ENCODE measurements at regions not wholly inside any gene's neighbourhood (a gene's known extent, or its start where the extent isn't known, plus 50 kb on each side); places are given as distances from the start of the nearest gene placed in this dataset.
"Not testable (repeated sequence)": the region's sequence is repeated elsewhere in the genome, so short reads cannot be mapped to it uniquely, and the experiment has no call there.

DNA sequence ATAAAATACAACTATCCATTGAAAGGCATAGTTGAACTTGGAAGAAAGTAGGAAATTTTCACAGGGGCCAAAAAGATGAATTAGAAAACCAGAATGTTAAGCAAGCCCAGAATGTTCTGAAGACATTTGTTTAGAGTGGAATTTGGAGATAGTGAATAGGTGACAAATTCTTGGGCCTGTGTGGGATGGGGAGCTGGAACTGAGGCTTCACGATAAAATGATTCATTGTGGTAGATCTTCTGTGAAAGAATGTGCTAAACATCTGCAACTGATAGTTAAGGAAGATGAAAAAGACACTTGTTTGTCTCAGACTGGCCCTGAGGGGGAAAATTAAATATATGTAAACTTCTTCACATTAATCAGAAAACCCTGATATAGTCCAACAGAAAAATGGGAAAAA is 658.9 kb downstream of the PRIM2 start:
- TF ChIP-seq, protein P1, sequence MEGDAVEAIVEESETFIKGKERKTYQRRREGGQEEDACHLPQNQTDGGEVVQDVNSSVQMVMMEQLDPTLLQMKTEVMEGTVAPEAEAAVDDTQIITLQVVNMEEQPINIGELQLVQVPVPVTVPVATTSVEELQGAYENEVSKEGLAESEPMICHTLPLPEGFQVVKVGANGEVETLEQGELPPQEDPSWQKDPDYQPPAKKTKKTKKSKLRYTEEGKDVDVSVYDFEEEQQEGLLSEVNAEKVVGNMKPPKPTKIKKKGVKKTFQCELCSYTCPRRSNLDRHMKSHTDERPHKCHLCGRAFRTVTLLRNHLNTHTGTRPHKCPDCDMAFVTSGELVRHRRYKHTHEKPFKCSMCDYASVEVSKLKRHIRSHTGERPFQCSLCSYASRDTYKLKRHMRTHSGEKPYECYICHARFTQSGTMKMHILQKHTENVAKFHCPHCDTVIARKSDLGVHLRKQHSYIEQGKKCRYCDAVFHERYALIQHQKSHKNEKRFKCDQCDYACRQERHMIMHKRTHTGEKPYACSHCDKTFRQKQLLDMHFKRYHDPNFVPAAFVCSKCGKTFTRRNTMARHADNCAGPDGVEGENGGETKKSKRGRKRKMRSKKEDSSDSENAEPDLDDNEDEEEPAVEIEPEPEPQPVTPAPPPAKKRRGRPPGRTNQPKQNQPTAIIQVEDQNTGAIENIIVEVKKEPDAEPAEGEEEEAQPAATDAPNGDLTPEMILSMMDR (IDR thresholded peaks at IDR 0.05): not testable (repeated sequence)
- TF ChIP-seq POLR2A, POLR2AphosphoS5 (IDR thresholded peaks at IDR 0.05): not testable (repeated sequence)
